GM12878 (cell line): ENCODE measurements at regions not wholly inside any gene's neighbourhood (a gene's known extent, or its start where the extent isn't known, plus 50 kb on each side); places are given as distances from the start of the nearest gene placed in this dataset.

Experiments
- ATAC-seq: fragments of 200-7000 bp; cut with Tn5 transposase; 3 replicates; pipeline ENCODE4 v1.9.1; 2020; ENCODE audit warnings: mild to moderate bottlenecking, moderate library complexity
- BruUV-seq: library from RNA; stranded (reverse); fragments of 400-500 nt; replicated peaks from 2 replicates; lab custom pipeline; 2021; lab: Mats Ljungman, UMichigan
- CTCF ChIA-PET: fragments of 300-600 bp; sonication (Branson Sonifier 250); formaldehyde crosslinking; extraction: SDS; loops from one replicate; lab custom pipeline; 2021; ENCODE audit warnings: inconsistent platforms; lab: Yijun Ruan, JAX
- POLR2A ChIA-PET: fragments of 350-600 bp; formaldehyde crosslinking; extraction: SDS; loops from one replicate; lab custom pipeline; 2021; ENCODE audit warnings: inconsistent platforms; lab: Charles Lee
- RAD21 ChIA-PET: fragments of 300-600 bp; sonication (Branson Sonifier 250); formaldehyde crosslinking; loops from one replicate; lab custom pipeline; 2023; ENCODE audit warnings: antibody characterized with exemption; ENCODE audit not compliant: unreplicated experiment; lab: Charles Lee
- SMC1A ChIA-PET: fragments of 300-600 bp; sonication (Branson Sonifier 250); formaldehyde crosslinking; loops from one replicate; lab custom pipeline; 2023; ENCODE audit not compliant: unreplicated experiment, uncharacterized antibody; lab: Charles Lee
- DNase-seq: peaks from one replicate; pipeline ENCODE4 v3.0.0-alpha.2; 2011; ENCODE audit warnings: low read depth, low spot score
- FAIRE-seq: peaks from 3 replicates; lab custom pipeline; 2011; peaks lifted over from hg19 to GRCh38; lab: Jason Lieb, UNC
- H2AFZ ChIP-seq: 2 replicates; pipeline ENCODE4 v1.6.0; 2011; ENCODE audit warnings: low read depth, low read length, control low read depth; ENCODE audit not compliant: control insufficient read depth
- H3K27ac ChIP-seq: 2 replicates; pipeline ENCODE4 v1.5.1; 2011; ENCODE audit warnings: control low read depth; ENCODE audit not compliant: control insufficient read depth, insufficient read depth
- H3K27me3 ChIP-seq, 2 experiments: replicated peaks in 1 of 2; 2 replicates each; pipeline versions ENCODE4 v1.6.0 to v1.6.1; 2011; ENCODE audit warnings: low read length in 1 of 2; ENCODE audit not compliant: control insufficient read depth in 2 of 2, insufficient read depth in 2 of 2
- H3K36me3 ChIP-seq, 2 experiments: 2 replicates each; pipeline ENCODE4 v1.5.1; 2011; ENCODE audit warnings: low read length in 1 of 2; ENCODE audit not compliant: control insufficient read depth in 2 of 2, insufficient read depth in 2 of 2
- H3K4me1 ChIP-seq: 2 replicates; pipeline ENCODE4 v1.6.1; 2011; ENCODE audit warnings: mild to moderate bottlenecking, low read length, moderate library complexity, mixed read lengths; ENCODE audit not compliant: control insufficient read depth, insufficient read depth
- H3K4me2 ChIP-seq: 2 replicates; pipeline ENCODE4 v1.6.0; 2011; ENCODE audit warnings: control low read depth; ENCODE audit not compliant: control insufficient read depth, insufficient read depth
- H3K4me3 ChIP-seq: fragments of 200-600 bp; sonication (generic); 2 replicates; pipeline ENCODE4 v1.5.1; 2016
- H3K79me2 ChIP-seq: 2 replicates; pipeline ENCODE4 v1.6.0; 2011; ENCODE audit warnings: low read length; ENCODE audit not compliant: control insufficient read depth, insufficient read depth
- H3K9ac ChIP-seq: 2 replicates; pipeline ENCODE4 v1.8.0; 2011; ENCODE audit warnings: low read length, control low read depth, mixed read lengths; ENCODE audit not compliant: control insufficient read depth, insufficient read depth
- H3K9me3 ChIP-seq: replicated peaks from 3 replicates; pipeline ENCODE4 v1.5.1; 2011; ENCODE audit warnings: mild to moderate bottlenecking, low read length; ENCODE audit not compliant: control insufficient read depth, insufficient read depth
- H4K20me1 ChIP-seq: 2 replicates; pipeline ENCODE4 v1.6.0; 2011; ENCODE audit not compliant: control insufficient read depth, insufficient read depth
- BHLHE40 ChIP-seq, 2 experiments: fragments of 450-650 bp in 1 of 2; IDR thresholded peaks; 2 replicates each; pipeline ENCODE4 v1.6.1; 2011 to 2017; ENCODE audit warnings: low read depth in 2 of 2, borderline replicate concordance in 1 of 2, improper control_type of control experiment in 1 of 2, low read length in 1 of 2, mild to moderate bottlenecking in 1 of 2
- CHD2 ChIP-seq: IDR thresholded peaks from 2 replicates; pipeline ENCODE4 v1.6.1; 2011; ENCODE audit warnings: low read depth, low read length, improper control_type of control experiment, borderline replicate concordance
- IRF4 ChIP-seq: IDR thresholded peaks from 2 replicates; pipeline ENCODE4 v1.6.1; 2011; ENCODE audit warnings: low read depth, low read length
- KAT2A ChIP-seq: conservative IDR thresholded peaks from 2 replicates; pipeline ENCODE4 v1.6.1; 2011; ENCODE audit warnings: low read depth, low read length; ENCODE audit not compliant: control insufficient read depth
- MTA2 ChIP-seq: fragments of 450-650 bp; IDR thresholded peaks from 2 replicates; pipeline ENCODE4 v1.6.1; 2016; ENCODE audit warnings: low read depth, mild to moderate bottlenecking, moderate library complexity
- PKNOX1 ChIP-seq: fragments of 450-650 bp; IDR thresholded peaks from 2 replicates; pipeline ENCODE4 v1.6.1; 2016; ENCODE audit warnings: mild to moderate bottlenecking
- POLR2A ChIP-seq: IDR thresholded peaks from 2 replicates; pipeline ENCODE4 v1.6.1; 2011; ENCODE audit warnings: low read depth, mild to moderate bottlenecking, low read length
- TCF3 ChIP-seq: IDR thresholded peaks from 2 replicates; pipeline ENCODE4 v1.6.1; 2012; ENCODE audit warnings: low read depth, mild to moderate bottlenecking, low read length, borderline replicate concordance; ENCODE audit not compliant: insufficient read depth
- USF2 ChIP-seq: IDR thresholded peaks from 2 replicates; pipeline ENCODE4 v1.6.1; 2011; ENCODE audit warnings: low read depth, low read length, improper control_type of control experiment, borderline replicate concordance
- ZBTB33 ChIP-seq: fragments of 450-650 bp; IDR thresholded peaks from 2 replicates; pipeline ENCODE4 v1.6.1; 2017; ENCODE audit warnings: mild to moderate bottlenecking
- ZNF274 ChIP-seq: IDR thresholded peaks from one replicate; pipeline ENCODE4 v1.8.0; 2011; ENCODE audit not compliant: insufficient read length, insufficient read depth
- WGBS: methylation state at CpG from one replicate; pipeline ENCODE4 v1.1.6; 2016; ENCODE audit warnings: low lambda C conversion rate; ENCODE audit not compliant: insufficient replicate concordance, insufficient coverage; ENCODE audit errors: missing lambda C conversion rate; 5-methylcytosine and 5-hydroxymethylcytosine counted together
- in situ Hi-C: fragments of 300-500 bp; cut with MboI; formaldehyde crosslinking; loops from 9 replicates; pipeline ENCODE4 v1.14.3; 2018; ENCODE audit warnings: mixed read lengths
- intact Hi-C: fragments of 100-400 bp; cut with micrococcal nuclease; formaldehyde crosslinking; loops from one replicate; pipeline ENCODE4 v1.14.2; 2022; ENCODE audit not compliant: unreplicated experiment

- no peak for TF ChIP-seq ZBTB33
Measured at GRCh38 chr18:44514766-44515165, 165.9 kb upstream of the SETBP1 start (continued).

- no peaks in the 10 kb centered on the region; a peak in 1 of 4 replicates for H3K27me3 ChIP-seq
- BruUV-seq = no TSS peak
- no peaks in the 10 kb centered on the region for H4K20me1 ChIP-seq
- H3K27ac ChIP-seq = no peak overlapping the region
- no peaks in the 10 kb centered on the region for H3K36me3 ChIP-seq
- in situ Hi-C loops = no loop called here
- H3K9me3 ChIP-seq = no peaks in the 10 kb centered on the region
- ChIA-PET CTCF (no interaction called here), RAD21 (no interaction called here), SMC1A (no interaction called here), POLR2A (no interaction called here)
- WGBS = 68% methylated on average over 1 of the region's 1 CpG
- H3K4me1 ChIP-seq = no peaks in the 10 kb centered on the region
- TF ChIP-seq ZNF274 (no peak), MTA2 (no peak), TCF3 (no peak), PKNOX1 (no peak), IRF4 (no peak), USF2 (no peak), KAT2A (no peak), BHLHE40 (IDR thresholded peaks at IDR 0.05; ENCODE audit: borderline replicate concordance in 1 of 2, low read depth in 2 of 2, low read length in 1 of 2) (no peak), CHD2 (no peak), POLR2A (no peak)
- no peak overlapping the region for H3K4me2 ChIP-seq
- H3K9ac ChIP-seq = no peak overlapping the region
- DNase-seq (no peak), ATAC-seq (no peak), FAIRE-seq (no peak)
- no peak overlapping the region for H2AFZ ChIP-seq
- intact Hi-C loops = no loop called here
- H3K79me2 ChIP-seq = no peaks in the 10 kb centered on the region
- no peak overlapping the region for H3K4me3 ChIP-seq
Measured at GRCh38 chr18:44516450-44516849, 164.2 kb upstream of the SETBP1 start.
